Caki2 (cell line): ENCODE measurements at regions not wholly inside any gene's neighbourhood (a gene's known extent, or its start where the extent isn't known, plus 50 kb on each side); places are given as distances from the start of the nearest gene placed in this dataset.

Experiments
- DNase-seq: peaks from one replicate; pipeline ENCODE4 v3.0.0-alpha.2; 2015; ENCODE audit warnings: low read depth
- in situ Hi-C: cut with HindIII; loops from 2 replicates; pipeline ENCODE4 v1.10.0; 2016; ENCODE audit warnings: low sequenced_read_pairs, low pct_unique_long_range_greater_than_20kb, mixed read lengths

GRCh38 chr4:24425863-24426262 lies 158.5 kb downstream of the DHX15 start:
- in situ Hi-C loops = no loop called here
- DNase-seq = no peak

GRCh38 chr4:24423670-24424069 lies 160.7 kb downstream of the DHX15 start:
- in situ Hi-C loops = no loop called here
- DNase-seq = no peak

GRCh38 chr4:24422644-24423043 lies 161.7 kb downstream of the DHX15 start:
- no peak for DNase-seq
- in situ Hi-C loops = no loop called here

- in situ Hi-C loops = no loop called here
Measured at GRCh38 chr4:24419181-24420034, 164.9 kb downstream of the DHX15 start.

GRCh38 chr4:24417206-24417605 lies 167.1 kb downstream of the DHX15 start:
- DNase-seq = no peak
- in situ Hi-C loops = no loop called here

More at GRCh38 chr4:24419181-24420034, 164.9 kb downstream of the DHX15 start:
- DNase-seq = peak; percentile 57

GRCh38 chr4:24416293-24416692 lies 168.1 kb downstream of the DHX15 start:
- no peak for DNase-seq
- in situ Hi-C loops = no loop called here

GRCh38 chr4:24413311-24413784 lies 171.0 kb downstream of the DHX15 start:
- in situ Hi-C loops = no loop called here
- no peak for DNase-seq

- in situ Hi-C loops = no loop called here
- no peak for DNase-seq
Measured at GRCh38 chr4:24411806-24412205, 172.5 kb downstream of the DHX15 start.

- DNase-seq = no peak
- in situ Hi-C loops = no loop called here
Measured at GRCh38 chr4:24411299-24411698, 173.1 kb downstream of the DHX15 start.

- DNase-seq = no peak
- in situ Hi-C loops = no loop called here
Measured at GRCh38 chr4:24408640-24409039, 175.7 kb downstream of the DHX15 start.

- in situ Hi-C loops = no loop called here
Measured at GRCh38 chr4:24405926-24406325, 178.4 kb downstream of the DHX15 start.

GRCh38 chr4:24405341-24405740 lies 179.0 kb downstream of the DHX15 start:
- DNase-seq = no peak
- in situ Hi-C loops = no loop called here

More at GRCh38 chr4:24405926-24406325, 178.4 kb downstream of the DHX15 start:
- DNase-seq = no peak

GRCh38 chr4:24404281-24404680 lies 180.1 kb downstream of the DHX15 start:
- in situ Hi-C loops = no loop called here
- DNase-seq = no peak

- no peak for DNase-seq
- in situ Hi-C loops = no loop called here
Measured at GRCh38 chr4:24403265-24403664, 181.1 kb downstream of the DHX15 start.

GRCh38 chr4:24400537-24400936 lies 183.8 kb downstream of the DHX15 start:
- in situ Hi-C loops = no loop called here

GRCh38 chr4:24396988-24397387 lies 187.4 kb downstream of the DHX15 start:
- in situ Hi-C loops = no loop called here

More at GRCh38 chr4:24400537-24400936, 183.8 kb downstream of the DHX15 start:
- DNase-seq = no peak

GRCh38 chr4:24395937-24396336 lies 188.4 kb downstream of the DHX15 start:
- DNase-seq = no peak
- in situ Hi-C loops = no loop called here

More at GRCh38 chr4:24396988-24397387, 187.4 kb downstream of the DHX15 start:
- DNase-seq = no peak

GRCh38 chr4:24394041-24394440 lies 190.3 kb downstream of the DHX15 start:
- peak; percentile 25 for DNase-seq
- in situ Hi-C loops = no loop called here

- no peak for DNase-seq
- in situ Hi-C loops = no loop called here
Measured at GRCh38 chr4:24392613-24393012, 191.7 kb downstream of the DHX15 start.

GRCh38 chr4:24382381-24382780 lies 202.0 kb downstream of the DHX15 start:
- in situ Hi-C loops = no loop called here
- DNase-seq = peak; percentile 72
